Effector memory CD8-positive, alpha-beta T cell (primary cell): ENCODE measurements at regions not wholly inside any gene's neighbourhood (a gene's known extent, or its start where the extent isn't known, plus 50 kb on each side); places are given as distances from the start of the nearest gene placed in this dataset.
"Not testable (repeated sequence)": the region's sequence is repeated elsewhere in the genome, so short reads cannot be mapped to it uniquely, and the experiment has no call there.

Experiments used
- ATAC-seq: fragments of 150-1000 bp; cut with Tn5 transposase; replicated peaks from 2 replicates; pipeline ENCODE4 v1.10.0; 2021; ENCODE audit warnings: mild to moderate bottlenecking, moderate library complexity
- DNase-seq, 3 experiments: peaks; one replicate each; pipeline ENCODE4 v3.0.0; 2021
- H3K27ac Mint-ChIP-seq, 2 donors: one replicate each; pipeline ENCODE4 v1.8.0; 2022; ENCODE audit warnings: mild to moderate bottlenecking in 2 of 2, mixed read lengths in 2 of 2, moderate library complexity in 2 of 2
- H3K27me3 Mint-ChIP-seq, 2 donors: one replicate each; pipeline ENCODE4 v1.8.0; 2022; ENCODE audit warnings: mixed read lengths in 2 of 2
- H3K36me3 Mint-ChIP-seq: one replicate; pipeline ENCODE4 v1.8.0; 2022; ENCODE audit warnings: mild to moderate bottlenecking, moderate library complexity, mixed read lengths; ENCODE audit not compliant: insufficient read depth
- H3K4me1 Mint-ChIP-seq, 2 donors: one replicate each; pipeline ENCODE4 v1.8.0; 2022; ENCODE audit warnings: low read depth in 2 of 2, mixed read lengths in 2 of 2
- H3K4me3 Mint-ChIP-seq, 2 donors: one replicate each; pipeline ENCODE4 v1.8.0; 2022; ENCODE audit warnings: mild to moderate bottlenecking in 2 of 2, mixed read lengths in 2 of 2, moderate library complexity in 2 of 2
- H3K9me3 Mint-ChIP-seq, 2 donors: one replicate each; pipeline ENCODE4 v1.8.0; 2022; ENCODE audit warnings: mixed read lengths in 2 of 2

- Mint-ChIP-seq H3K9me3 (peaks cover 5 to 10% of the 10 kb centered on the region in 2 donors), H3K27me3 (peaks cover 0 to 11% of the 10 kb centered on the region in 2 donors), H3K4me1 (peaks cover 0 to 4% of the 10 kb centered on the region in 2 donors), H3K27ac (no peak overlapping the region), H3K4me3 (no peak overlapping the region), H3K36me3 (no peaks in the 10 kb centered on the region)
- ATAC-seq (no peak), DNase-seq (no peak)
Measured at GRCh38 chr17:63290784-63291183, 155.3 kb downstream of the CYB561 start.

- Mint-ChIP-seq H3K4me3 (no peak overlapping the region), H3K4me1 (peaks cover 0 to 4% of the 10 kb centered on the region in 2 donors), H3K27ac (no peak overlapping the region), H3K9me3 (peaks cover 5 to 8% of the 10 kb centered on the region in 2 donors), H3K36me3 (no peaks in the 10 kb centered on the region), H3K27me3 (peaks cover 0 to 11% of the 10 kb centered on the region in 2 donors)
- DNase-seq (no peak), ATAC-seq (no peak)
Measured at GRCh38 chr17:63291258-63291657, 154.8 kb downstream of the CYB561 start.

- H3K27me3 Mint-ChIP-seq: peaks cover 0 to 11% of the 10 kb centered on the region in 2 donors
- no peak overlapping the region for H3K4me3 Mint-ChIP-seq
- H3K4me1 Mint-ChIP-seq: peaks cover 0 to 4% of the 10 kb centered on the region in 2 donors
- H3K9me3 Mint-ChIP-seq: peaks cover 0 to 2% of the 10 kb centered on the region in 2 donors
- DNase-seq (no peak), ATAC-seq (no peak)
- H3K27ac Mint-ChIP-seq: no peak overlapping the region
- no peaks in the 10 kb centered on the region for H3K36me3 Mint-ChIP-seq
Measured at GRCh38 chr17:63292421-63292820, 153.7 kb downstream of the CYB561 start.

- H3K4me3 Mint-ChIP-seq: no peak overlapping the region
- H3K4me1 Mint-ChIP-seq: peaks cover 0 to 4% of the 10 kb centered on the region in 2 donors
- no peak for DNase-seq
- peaks cover 0 to 6% of the 10 kb centered on the region in 2 donors for H3K27me3 Mint-ChIP-seq
- peaks cover 0 to 3% of the 10 kb centered on the region in 2 donors for H3K9me3 Mint-ChIP-seq
- H3K36me3 Mint-ChIP-seq: no peaks in the 10 kb centered on the region
- no peak overlapping the region for H3K27ac Mint-ChIP-seq
- ATAC-seq: no peak
Measured at GRCh38 chr17:63293323-63294075, 152.6 kb downstream of the CYB561 start.

GRCh38 chr17:63294776-63295175 is 151.3 kb downstream of the CYB561 start:
- DNase-seq (no peak), ATAC-seq (no peak)
- Mint-ChIP-seq H3K9me3 (peaks cover 0 to 5% of the 10 kb centered on the region in 2 donors), H3K4me3 (no peak overlapping the region), H3K27ac (no peak overlapping the region), H3K27me3 (no peaks in the 10 kb centered on the region), H3K4me1 (no peaks in the 10 kb centered on the region), H3K36me3 (no peaks in the 10 kb centered on the region)

- no peak overlapping the region for H3K27ac Mint-ChIP-seq
- H3K4me3 Mint-ChIP-seq: no peak overlapping the region
- DNase-seq: no peak
- no peak for ATAC-seq
- H3K27me3 Mint-ChIP-seq: no peaks in the 10 kb centered on the region
- H3K4me1 Mint-ChIP-seq: no peaks in the 10 kb centered on the region
- no peaks in the 10 kb centered on the region for H3K36me3 Mint-ChIP-seq
- H3K9me3 Mint-ChIP-seq: peaks cover 0 to 5% of the 10 kb centered on the region in 2 donors
Measured at GRCh38 chr17:63295288-63295687, 150.8 kb downstream of the CYB561 start.

GRCh38 chr17:63295839-63296590 is 150.1 kb downstream of the CYB561 start:
- H3K9me3 Mint-ChIP-seq: peaks cover 0 to 5% of the 10 kb centered on the region in 2 donors
- H3K27ac Mint-ChIP-seq: no peak overlapping the region
- ATAC-seq: no peak
- no peaks in the 10 kb centered on the region for H3K27me3 Mint-ChIP-seq
- H3K4me1 Mint-ChIP-seq: peaks cover 0 to 2% of the 10 kb centered on the region in 2 donors
- no peak for DNase-seq
- H3K4me3 Mint-ChIP-seq: no peak overlapping the region
- H3K36me3 Mint-ChIP-seq: no peaks in the 10 kb centered on the region

- H3K36me3 Mint-ChIP-seq, ATAC-seq, H3K27ac Mint-ChIP-seq, H3K4me1 Mint-ChIP-seq, DNase-seq, H3K9me3 Mint-ChIP-seq, H3K4me3 Mint-ChIP-seq, H3K27me3 Mint-ChIP-seq: not testable (repeated sequence)
Measured at GRCh38 chr17:63298916-63299315, 147.2 kb downstream of the CYB561 start.

GRCh38 chr17:63304704-63305261 is 141.3 kb downstream of the CYB561 start:
- DNase-seq: no peak
- Mint-ChIP-seq H3K27me3 (no peaks in the 10 kb centered on the region), H3K9me3 (no peaks in the 10 kb centered on the region), H3K36me3 (no peaks in the 10 kb centered on the region), H3K4me3 (no peak overlapping the region), H3K4me1 (peaks cover 0 to 5% of the 10 kb centered on the region in 2 donors), H3K27ac (no peak overlapping the region)
- no peak for ATAC-seq

- ATAC-seq: no peak
- no peak for DNase-seq
- Mint-ChIP-seq H3K27ac (no peak overlapping the region), H3K36me3 (no peaks in the 10 kb centered on the region), H3K4me3 (no peak overlapping the region), H3K27me3 (no peaks in the 10 kb centered on the region), H3K9me3 (no peaks in the 10 kb centered on the region), H3K4me1 (peaks cover 0 to 3% of the 10 kb centered on the region in 2 donors)
Measured at GRCh38 chr17:63305857-63306256, 140.2 kb downstream of the CYB561 start.

GRCh38 chr17:63306855-63307254 is 139.3 kb downstream of the CYB561 start:
- ATAC-seq (no peak), DNase-seq (no peak)
- Mint-ChIP-seq H3K27ac (no peak overlapping the region), H3K4me3 (no peak overlapping the region), H3K4me1 (peaks cover 0 to 3% of the 10 kb centered on the region in 2 donors), H3K27me3 (no peaks in the 10 kb centered on the region), H3K36me3 (no peaks in the 10 kb centered on the region), H3K9me3 (no peaks in the 10 kb centered on the region)

GRCh38 chr17:63308272-63308671 is 137.8 kb downstream of the CYB561 start:
- Mint-ChIP-seq H3K36me3 (no peaks in the 10 kb centered on the region), H3K9me3 (no peaks in the 10 kb centered on the region), H3K4me3 (no peak overlapping the region), H3K27me3 (no peaks in the 10 kb centered on the region), H3K4me1 (peaks cover 0 to 3% of the 10 kb centered on the region in 2 donors), H3K27ac (no peak overlapping the region)
- ATAC-seq: no peak
- DNase-seq: no peak

GRCh38 chr17:63309021-63309420 is 137.1 kb downstream of the CYB561 start:
- Mint-ChIP-seq H3K4me3 (no peak overlapping the region), H3K27me3 (no peaks in the 10 kb centered on the region), H3K27ac (no peak overlapping the region), H3K36me3 (no peaks in the 10 kb centered on the region), H3K9me3 (no peaks in the 10 kb centered on the region), H3K4me1 (peaks cover 0 to 3% of the 10 kb centered on the region in 2 donors)
- DNase-seq (no peak), ATAC-seq (no peak)
